WTC11 (cell line): ENCODE measurements at regions not wholly inside any gene's neighbourhood (a gene's known extent, or its start where the extent isn't known, plus 50 kb on each side); places are given as distances from the start of the nearest gene placed in this dataset.

Source experiments
- CTCF ChIP-seq: fragments of 200-600 bp; IDR thresholded peaks from 2 replicates; pipeline ENCODE4 v1.8.0; 2022; ENCODE audit warnings: antibody characterized with exemption
- E2F1 ChIP-seq: sonication (generic); formaldehyde crosslinking; IDR thresholded peaks from 2 replicates; pipeline ENCODE4 v1.8.0; 2022; ENCODE audit warnings: mild to moderate bottlenecking, missing genetic modification reagents
- FOXP4 ChIP-seq: sonication (generic); formaldehyde crosslinking; IDR thresholded peaks from 2 replicates; pipeline ENCODE4 v1.8.0; 2022; ENCODE audit warnings: mild to moderate bottlenecking, missing genetic modification reagents
- KAT7 ChIP-seq: sonication (generic); formaldehyde crosslinking; IDR thresholded peaks from 2 replicates; pipeline ENCODE4 v1.8.1; 2023; ENCODE audit warnings: missing genetic modification reagents, mild to moderate bottlenecking, borderline replicate concordance
- RELA ChIP-seq: sonication (generic); formaldehyde crosslinking; IDR thresholded peaks from 2 replicates; pipeline ENCODE4 v1.8.1; 2022; ENCODE audit warnings: missing genetic modification reagents, mild to moderate bottlenecking, borderline replicate concordance
- ZBTB21 ChIP-seq: sonication (generic); formaldehyde crosslinking; IDR thresholded peaks from 2 replicates; pipeline ENCODE4 v1.8.1; 2023; ENCODE audit warnings: mild to moderate bottlenecking, missing genetic modification reagents, borderline replicate concordance

GRCh38 chr4:71907071-71907470, 123.2 kb upstream of the GC start:
- TF ChIP-seq KAT7 (CRISPR knock-in tag) (no peak), FOXP4 (CRISPR knock-in tag) (no peak), CTCF (no peak), E2F1 (CRISPR knock-in tag) (no peak), RELA (CRISPR knock-in tag) (no peak), ZBTB21 (CRISPR knock-in tag) (no peak)
